ENCODE measurements at regions not wholly inside any gene's neighbourhood (a gene's known extent, or its start where the extent isn't known, plus 50 kb on each side); places are given as distances from the start of the nearest gene placed in this dataset.

DNA sequence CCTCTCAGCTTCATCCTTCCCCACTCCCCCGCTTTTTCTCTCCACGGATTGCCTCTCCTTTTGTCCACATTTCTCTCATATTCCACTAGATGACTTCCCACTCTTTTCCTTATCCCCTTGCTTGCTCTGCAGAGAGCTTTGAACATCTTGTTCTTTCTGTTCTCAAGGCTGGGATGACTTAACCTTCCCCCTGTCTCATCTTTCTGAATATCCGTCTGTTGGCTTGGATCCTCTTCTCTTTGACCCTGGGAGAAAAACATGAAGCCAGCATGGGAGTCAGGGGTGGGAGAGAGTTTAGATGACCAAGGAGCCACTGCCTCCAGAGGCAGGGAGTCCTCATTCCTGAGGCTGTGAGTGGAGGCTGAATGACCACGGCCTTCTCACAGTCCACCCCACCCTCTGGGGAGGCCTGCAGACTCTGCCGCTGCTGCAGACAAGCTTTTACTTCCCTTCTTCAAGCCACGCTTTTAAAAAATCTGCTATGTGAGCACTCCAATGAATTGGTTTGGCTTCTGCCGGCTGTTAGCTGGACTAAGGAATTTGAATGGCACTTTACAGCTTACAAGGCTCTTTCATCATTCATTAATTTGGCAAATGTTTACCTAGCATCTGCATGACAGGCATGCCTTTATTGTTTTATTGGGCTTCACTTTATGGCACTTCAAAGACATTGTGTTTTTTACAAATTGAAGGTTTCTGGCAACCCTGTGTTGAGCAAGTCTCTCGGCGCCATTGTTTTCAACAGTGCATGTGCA lies 111.6 kb upstream of the SLC6A6 start:
- Histone ChIP-seq H3K9me3 (ENCODE audit: insufficient read depth, low read depth, low read length) (no peaks in the 10 kb centered on the region), H3K36me3 (ENCODE audit: insufficient read depth, low read length) (no peaks in the 10 kb centered on the region), H3K27ac (ENCODE audit: low read depth, low read length) (peak overlapping the region; percentile 14; the same call in 1 of the 2 replicates), H3K27me3 (ENCODE audit: insufficient read depth, low read length) (no peaks in the 10 kb centered on the region), H3K4me3 (ENCODE audit: low read length) (no peak overlapping the region), H3K9ac (ENCODE audit: low read depth, low read length) (no peak overlapping the region), H3K4me1 (ENCODE audit: insufficient read depth, low read length) (peaks cover 34% of the 10 kb centered on the region)
- 41% methylated on average over 9 of the region's 9 CpGs for WGBS

DNA sequence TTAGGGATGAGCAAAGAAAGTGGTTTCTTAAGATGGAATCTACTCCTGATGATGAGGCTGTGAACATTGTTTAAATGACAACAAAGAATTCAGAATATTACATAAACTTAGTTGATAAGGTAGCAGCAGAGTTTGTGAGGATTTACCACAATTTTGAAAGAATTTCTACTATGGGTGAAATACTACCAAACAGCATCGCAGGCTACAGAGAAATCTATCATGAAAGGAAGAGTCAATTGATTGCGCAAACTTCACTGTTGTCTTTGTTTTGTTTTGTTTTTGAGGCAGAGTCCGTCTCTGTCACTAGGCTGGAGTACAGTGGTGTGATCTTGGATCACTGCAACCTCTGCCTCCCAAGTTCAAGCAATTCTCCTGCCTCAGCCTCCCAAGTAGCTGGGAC lies 107.4 kb upstream of the SLC6A6 start:
- no peak overlapping the region for H3K4me3 ChIP-seq (ENCODE audit: low read length)
- H3K4me1 ChIP-seq (ENCODE audit: insufficient read depth, low read length): peaks cover 16% of the 10 kb centered on the region
- 90% methylated on average over 3 of the region's 3 CpGs for WGBS
- H3K27me3 ChIP-seq (ENCODE audit: insufficient read depth, low read length): no peaks in the 10 kb centered on the region
- H3K36me3 ChIP-seq (ENCODE audit: insufficient read depth, low read length): no peaks in the 10 kb centered on the region
- no peak overlapping the region for H3K9ac ChIP-seq (ENCODE audit: low read depth, low read length)
- no peaks in the 10 kb centered on the region for H3K9me3 ChIP-seq (ENCODE audit: insufficient read depth, low read depth, low read length)
- H3K27ac ChIP-seq (ENCODE audit: low read depth, low read length): no peak overlapping the region

DNA sequence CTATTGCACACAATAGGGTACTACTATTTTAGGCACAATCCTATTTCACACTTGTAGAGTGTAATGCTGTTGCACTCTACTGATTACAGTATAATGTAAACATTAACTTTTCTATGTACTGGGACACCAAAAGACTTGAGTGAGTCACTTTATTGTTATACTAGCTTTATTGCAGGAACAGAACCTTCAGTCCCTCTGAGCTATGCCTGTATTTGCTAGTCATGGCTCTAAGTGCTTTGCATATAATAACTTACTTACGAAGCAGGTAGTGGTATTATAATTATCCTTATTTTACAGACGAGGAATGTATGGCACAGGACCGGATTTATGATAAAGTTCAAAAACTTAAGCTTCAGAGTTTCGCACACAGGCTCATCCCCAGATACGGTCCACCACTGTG lies 106.6 kb upstream of the SLC6A6 start:
- no peak overlapping the region for H3K4me3 ChIP-seq (ENCODE audit: low read length)
- no peaks in the 10 kb centered on the region for H3K36me3 ChIP-seq (ENCODE audit: insufficient read depth, low read length)
- no peak overlapping the region for H3K9ac ChIP-seq (ENCODE audit: low read depth, low read length)
- H3K4me1 ChIP-seq (ENCODE audit: insufficient read depth, low read length): peaks cover 9% of the 10 kb centered on the region
- H3K27ac ChIP-seq (ENCODE audit: low read depth, low read length): no peak overlapping the region
- H3K27me3 ChIP-seq (ENCODE audit: insufficient read depth, low read length): no peaks in the 10 kb centered on the region
- 95% methylated on average over 5 of the region's 5 CpGs for WGBS
- H3K9me3 ChIP-seq (ENCODE audit: insufficient read depth, low read depth, low read length): no peaks in the 10 kb centered on the region

DNA sequence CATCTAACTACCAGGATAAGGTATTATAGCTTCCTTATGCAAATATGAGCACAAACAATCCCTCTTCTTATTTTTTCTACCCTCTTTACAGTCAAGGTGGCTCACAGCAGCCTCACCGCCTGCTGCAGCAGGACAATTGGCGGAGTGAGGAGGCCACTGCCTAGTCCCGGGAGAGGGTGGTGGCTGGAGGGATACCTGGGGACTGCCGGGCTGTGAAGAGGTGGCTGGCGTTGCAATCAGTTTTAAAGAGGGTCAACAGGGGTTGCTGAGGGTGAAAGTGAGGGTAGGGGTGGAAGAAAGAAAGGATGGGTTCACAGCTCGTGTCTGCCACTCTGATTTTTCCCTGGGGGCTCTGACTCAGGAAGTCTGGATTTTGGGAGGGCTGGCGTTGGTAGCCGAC lies 105.1 kb upstream of the SLC6A6 start:
- H3K9ac ChIP-seq (ENCODE audit: low read depth, low read length): no peak overlapping the region
- no peaks in the 10 kb centered on the region for H3K36me3 ChIP-seq (ENCODE audit: insufficient read depth, low read length)
- H3K9me3 ChIP-seq (ENCODE audit: insufficient read depth, low read depth, low read length): no peaks in the 10 kb centered on the region
- H3K27me3 ChIP-seq (ENCODE audit: insufficient read depth, low read length): no peaks in the 10 kb centered on the region
- H3K27ac ChIP-seq (ENCODE audit: low read depth, low read length): no peak overlapping the region
- WGBS: 81% methylated on average over 8 of the region's 8 CpGs
- no peaks in the 10 kb centered on the region for H3K4me1 ChIP-seq (ENCODE audit: insufficient read depth, low read length)
- H3K4me3 ChIP-seq (ENCODE audit: low read length): no peak overlapping the region

DNA sequence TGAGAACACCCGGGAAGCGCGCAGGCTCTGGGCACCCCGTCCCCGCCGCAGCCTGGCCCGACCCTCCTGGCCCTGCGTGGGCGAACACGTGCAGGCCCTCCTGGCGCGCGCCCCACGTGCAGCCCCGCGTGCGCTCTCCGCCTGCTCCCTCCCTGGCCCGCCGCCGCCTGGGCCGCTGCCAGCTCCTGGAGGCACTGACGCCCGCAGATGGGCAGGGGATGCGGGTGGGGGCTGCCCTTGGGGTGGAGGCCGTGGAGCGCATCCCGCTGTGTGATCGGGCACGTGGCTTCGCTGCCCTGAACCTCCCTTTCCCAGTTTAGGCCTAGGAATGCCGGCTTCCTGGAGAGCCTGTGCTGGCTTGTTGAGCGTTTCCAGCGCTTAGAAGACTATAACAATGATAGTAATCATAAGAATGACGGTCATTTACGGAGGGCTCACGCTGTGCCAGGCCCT lies 104.6 kb upstream of the SLC6A6 start:
- Histone ChIP-seq H3K27ac (ENCODE audit: low read depth, low read length) (no peak overlapping the region), H3K36me3 (ENCODE audit: insufficient read depth, low read length) (no peaks in the 10 kb centered on the region), H3K4me3 (ENCODE audit: low read length) (no peak overlapping the region), H3K9ac (ENCODE audit: low read depth, low read length) (no peak overlapping the region), H3K27me3 (ENCODE audit: insufficient read depth, low read length) (no peaks in the 10 kb centered on the region), H3K9me3 (ENCODE audit: insufficient read depth, low read depth, low read length) (no peaks in the 10 kb centered on the region), H3K4me1 (ENCODE audit: insufficient read depth, low read length) (no peaks in the 10 kb centered on the region)
- 89% methylated on average over 36 of the region's 37 CpGs for WGBS

- no peaks in the 10 kb centered on the region for H3K4me1 ChIP-seq (ENCODE audit: insufficient read depth, low read length)
- no peak overlapping the region for H3K9ac ChIP-seq (ENCODE audit: low read depth, low read length)
- H3K36me3 ChIP-seq (ENCODE audit: insufficient read depth, low read length): no peaks in the 10 kb centered on the region
- WGBS: 96% methylated on average over 5 of the region's 5 CpGs
- H3K9me3 ChIP-seq (ENCODE audit: insufficient read depth, low read depth, low read length): no peaks in the 10 kb centered on the region
- no peak overlapping the region for H3K27ac ChIP-seq (ENCODE audit: low read depth, low read length)
- H3K27me3 ChIP-seq (ENCODE audit: insufficient read depth, low read length): no peaks in the 10 kb centered on the region
- no peak overlapping the region for H3K4me3 ChIP-seq (ENCODE audit: low read length)
These were observed 104.0 kb upstream of the SLC6A6 start for GRCh38 chr3:14298442-14298841.

DNA sequence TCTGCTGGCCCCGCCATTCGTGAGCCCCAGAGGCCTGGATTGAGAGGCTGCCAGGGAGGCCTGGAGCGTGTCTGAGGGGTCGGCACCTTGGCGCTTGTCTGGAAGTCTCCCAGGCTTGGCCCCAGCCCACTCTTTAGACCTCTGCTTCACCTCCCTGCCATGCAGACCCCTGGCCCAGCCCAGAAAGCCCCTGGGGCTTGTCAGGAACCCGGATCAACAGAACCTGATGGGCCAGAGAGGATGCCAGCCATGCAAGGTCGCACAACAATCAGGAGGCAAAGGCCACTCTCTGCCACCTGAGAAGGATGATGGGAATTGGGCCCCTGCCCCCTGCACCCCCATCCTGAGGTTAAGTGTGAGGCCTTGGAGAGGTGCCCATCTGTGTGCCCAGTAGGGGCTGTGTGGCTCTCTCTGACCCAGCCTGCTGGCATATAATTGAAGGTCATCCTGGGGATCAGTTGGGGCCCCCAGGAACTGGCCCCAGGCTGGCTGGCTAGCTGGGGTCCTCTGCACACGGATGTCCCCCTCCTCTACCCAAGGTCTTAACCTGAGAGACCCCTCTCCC lies 103.3 kb upstream of the SLC6A6 start:
- Histone ChIP-seq H3K9ac (ENCODE audit: low read depth, low read length) (no peak overlapping the region), H3K36me3 (ENCODE audit: insufficient read depth, low read length) (no peaks in the 10 kb centered on the region), H3K27me3 (ENCODE audit: insufficient read depth, low read length) (no peaks in the 10 kb centered on the region), H3K27ac (ENCODE audit: low read depth, low read length) (no peak overlapping the region), H3K9me3 (ENCODE audit: insufficient read depth, low read depth, low read length) (no peaks in the 10 kb centered on the region), H3K4me3 (ENCODE audit: low read length) (no peak overlapping the region), H3K4me1 (ENCODE audit: insufficient read depth, low read length) (no peaks in the 10 kb centered on the region)
- WGBS: 95% methylated on average over 7 of the region's 8 CpGs

DNA sequence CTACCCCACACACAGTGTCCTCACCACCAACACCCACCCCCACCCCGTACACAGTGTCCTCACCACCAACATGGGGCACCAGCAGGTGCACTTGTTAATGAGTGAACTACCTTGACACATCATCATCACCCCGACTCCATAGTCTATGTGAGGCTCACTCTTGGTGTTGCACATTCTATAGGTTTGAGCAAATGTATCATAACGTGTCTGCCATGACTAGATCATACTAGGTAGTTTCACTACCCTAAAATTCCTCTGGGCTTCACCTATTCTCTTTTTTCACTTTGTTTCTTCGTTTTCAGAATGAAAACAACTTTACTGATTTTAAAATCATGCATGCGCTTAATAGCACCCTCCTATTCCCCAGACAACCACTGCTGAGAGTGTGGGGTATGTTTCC lies 102.6 kb upstream of the SLC6A6 start:
- Histone ChIP-seq H3K4me1 (ENCODE audit: insufficient read depth, low read length) (peaks cover 4% of the 10 kb centered on the region; the same call in 1 of the 2 replicates), H3K27me3 (ENCODE audit: insufficient read depth, low read length) (no peaks in the 10 kb centered on the region), H3K9ac (ENCODE audit: low read depth, low read length) (no peak overlapping the region), H3K4me3 (ENCODE audit: low read length) (no peak overlapping the region), H3K36me3 (ENCODE audit: insufficient read depth, low read length) (no peaks in the 10 kb centered on the region), H3K27ac (ENCODE audit: low read depth, low read length) (no peak overlapping the region), H3K9me3 (ENCODE audit: insufficient read depth, low read depth, low read length) (no peaks in the 10 kb centered on the region)
- WGBS: 90% methylated on average over 5 of the region's 5 CpGs

DNA sequence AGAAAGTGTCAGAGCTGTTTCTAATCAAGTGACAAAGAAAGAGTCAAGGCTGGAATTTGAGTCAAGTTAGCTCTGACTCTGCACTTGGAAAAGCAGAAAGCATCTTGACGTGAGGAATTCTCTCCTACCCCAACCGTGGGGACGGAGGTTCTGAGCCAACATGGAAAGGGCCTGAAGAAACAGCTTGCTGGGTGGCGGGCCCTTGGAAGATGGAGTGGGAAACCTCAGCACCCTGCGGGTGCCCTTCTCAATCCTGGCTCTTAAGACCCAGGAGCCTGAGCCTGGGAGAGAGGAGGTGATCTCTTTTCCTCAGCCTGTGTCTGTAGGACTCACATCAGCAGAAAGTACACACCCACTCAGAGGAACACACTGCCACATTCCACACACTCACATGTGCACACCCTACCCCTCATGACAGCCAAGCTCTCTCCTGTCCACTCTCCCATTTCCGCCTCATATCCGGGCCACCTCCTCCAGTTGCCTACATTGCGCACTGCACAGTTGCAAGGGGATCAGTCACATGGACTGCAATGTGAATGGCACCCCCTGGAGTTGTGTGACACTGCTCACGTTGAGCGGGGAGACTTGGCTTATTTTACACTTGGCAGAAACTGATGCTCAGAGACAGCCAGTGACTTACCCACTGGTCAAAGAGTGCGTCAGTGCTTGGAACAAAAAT lies 101.5 kb upstream of the SLC6A6 start:
- Histone ChIP-seq H3K36me3 (ENCODE audit: insufficient read depth, low read length) (no peaks in the 10 kb centered on the region), H3K9me3 (ENCODE audit: insufficient read depth, low read depth, low read length) (no peaks in the 10 kb centered on the region), H3K27me3 (ENCODE audit: insufficient read depth, low read length) (no peaks in the 10 kb centered on the region), H3K9ac (ENCODE audit: low read depth, low read length) (no peak overlapping the region), H3K4me1 (ENCODE audit: insufficient read depth, low read length) (peaks cover 9% of the 10 kb centered on the region; the same call in 1 of the 2 replicates), H3K27ac (ENCODE audit: low read depth, low read length) (no peak overlapping the region), H3K4me3 (ENCODE audit: low read length) (no peak overlapping the region)
- 88% methylated on average over 11 of the region's 11 CpGs for WGBS

GRCh38 chr3:14301558-14301957 lies 100.8 kb upstream of the SLC6A6 start:
- Histone ChIP-seq H3K9ac (ENCODE audit: low read depth, low read length) (no peak overlapping the region), H3K4me3 (ENCODE audit: low read length) (no peak overlapping the region), H3K9me3 (ENCODE audit: insufficient read depth, low read depth, low read length) (no peaks in the 10 kb centered on the region), H3K36me3 (ENCODE audit: insufficient read depth, low read length) (no peaks in the 10 kb centered on the region), H3K4me1 (ENCODE audit: insufficient read depth, low read length) (peaks cover 9% of the 10 kb centered on the region; the same call in 1 of the 2 replicates), H3K27ac (ENCODE audit: low read depth, low read length) (no peak overlapping the region), H3K27me3 (ENCODE audit: insufficient read depth, low read length) (no peaks in the 10 kb centered on the region)
- 82% methylated on average over 15 of the region's 15 CpGs for WGBS

DNA sequence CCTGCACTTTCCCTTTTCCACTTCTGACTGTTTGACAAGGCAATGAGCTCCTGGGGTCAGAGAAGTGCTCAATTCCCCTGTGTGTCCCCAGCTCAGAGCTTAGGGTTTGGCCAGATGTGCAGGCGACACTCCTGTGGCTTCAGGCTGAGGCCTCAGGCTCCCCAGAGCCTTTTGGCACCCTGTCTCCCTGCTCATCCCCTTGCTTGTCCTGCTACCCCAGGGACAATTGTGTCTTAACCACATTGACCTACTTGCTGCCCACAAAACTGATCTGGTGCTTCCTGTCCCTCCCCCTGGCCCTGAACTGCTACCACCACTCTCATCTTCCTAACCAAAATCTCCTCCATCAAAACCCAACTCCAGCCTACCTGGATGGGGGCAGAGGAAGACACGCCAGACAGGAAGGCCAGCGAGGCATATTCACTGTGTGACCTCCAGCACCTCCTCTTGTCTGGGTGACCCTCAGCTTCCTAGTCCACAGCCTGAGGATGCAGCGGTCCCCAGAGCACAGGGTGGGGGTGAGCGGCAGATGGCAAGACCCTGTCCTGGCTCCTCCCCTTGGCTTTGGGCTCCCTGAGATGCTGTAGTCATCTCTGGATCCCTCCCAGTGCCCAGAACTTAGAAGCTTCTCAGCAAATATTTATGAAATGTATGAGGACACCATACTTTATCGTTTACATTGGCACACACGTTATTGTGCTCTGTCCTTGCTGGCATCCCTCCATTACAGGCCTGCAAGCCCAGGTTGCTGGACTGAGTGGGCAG lies 98.9 kb upstream of the SLC6A6 start:
- H3K9ac ChIP-seq (ENCODE audit: low read depth, low read length): no peak overlapping the region
- H3K4me3 ChIP-seq (ENCODE audit: low read length): no peak overlapping the region
- peaks cover 9% of the 10 kb centered on the region; the same call in 1 of the 2 replicates for H3K4me1 ChIP-seq (ENCODE audit: insufficient read depth, low read length)

More for the DNA sequence above, 98.9 kb upstream of the SLC6A6 start:
- H3K27me3 ChIP-seq (ENCODE audit: insufficient read depth, low read length): no peaks in the 10 kb centered on the region
- H3K36me3 ChIP-seq (ENCODE audit: insufficient read depth, low read length): no peaks in the 10 kb centered on the region
- H3K27ac ChIP-seq (ENCODE audit: low read depth, low read length): no peak overlapping the region
- H3K9me3 ChIP-seq (ENCODE audit: insufficient read depth, low read depth, low read length): no peaks in the 10 kb centered on the region
- WGBS: 96% methylated on average over 7 of the region's 7 CpGs

All from HUES64 (cell line).